NCI-H82 treated with DMSO at 0.1 percent for 48 hours (cell line): ENCODE measurements at regions not wholly inside any gene's neighbourhood (a gene's known extent, or its start where the extent isn't known, plus 50 kb on each side); places are given as distances from the start of the nearest gene placed in this dataset.

ENCODE experiments used
- DNase-seq: peaks from one replicate; lab custom pipeline; 2025; ENCODE audit not compliant: unreplicated experiment; lab: John Stamatoyannopoulos, UW

DNA sequence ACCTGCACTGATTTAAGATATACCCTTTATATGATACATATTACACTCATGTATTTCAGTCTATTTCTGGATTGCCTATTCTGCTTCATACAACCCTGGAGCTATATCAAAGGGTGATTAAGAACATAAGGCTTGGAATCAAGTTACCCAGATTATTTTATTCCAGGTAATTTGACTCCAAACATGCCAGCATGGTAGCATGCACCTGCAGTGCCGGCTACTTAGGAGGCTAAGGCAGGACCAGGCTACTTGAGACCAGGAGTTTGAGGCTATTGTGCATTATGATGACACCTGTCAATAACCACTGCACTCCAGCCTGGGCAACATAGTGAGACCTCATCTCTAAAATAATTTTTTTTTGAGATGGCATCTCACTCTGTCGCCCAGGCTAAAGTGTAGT, 50.4 kb upstream of the NEO1 start:
- no peak for DNase-seq

DNA sequence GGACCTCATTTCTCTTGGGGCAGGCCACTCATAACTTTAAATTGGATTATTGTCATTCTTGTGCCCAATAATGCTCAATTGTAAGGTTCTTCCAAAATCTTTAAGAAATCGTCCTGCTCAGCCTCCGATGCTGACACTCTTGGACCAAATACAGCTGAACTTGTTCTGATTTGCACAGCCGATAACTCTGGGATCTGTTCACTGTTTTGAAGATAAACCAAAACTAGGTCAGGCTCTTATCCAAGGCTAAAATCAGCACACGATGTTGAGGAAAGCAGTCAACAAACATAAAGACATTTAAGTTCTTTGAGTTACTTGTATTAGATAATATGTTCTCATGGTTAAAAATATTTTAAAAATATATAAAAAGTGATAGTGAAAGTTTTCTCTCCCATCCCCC, 52.0 kb upstream of the NEO1 start:
- DNase-seq: no peak

DNA sequence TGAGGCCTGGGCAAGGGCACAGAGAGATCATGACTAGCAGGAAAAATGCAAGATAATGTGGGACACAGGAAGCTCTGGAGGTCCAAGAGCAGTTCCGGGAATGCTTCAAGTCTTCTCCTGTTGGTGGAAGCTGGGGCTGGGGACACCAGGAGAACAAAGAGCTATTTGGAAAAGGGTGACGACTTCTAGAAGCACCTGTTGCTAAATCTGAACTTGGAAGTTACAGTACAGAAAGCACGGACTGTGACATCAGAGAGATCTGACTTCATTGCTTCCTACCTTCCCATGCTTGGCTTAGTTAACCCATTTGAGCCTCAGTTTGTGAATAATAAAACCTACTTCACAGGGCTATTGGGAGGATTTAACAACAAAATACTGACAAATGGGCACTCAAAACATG, 52.7 kb upstream of the NEO1 start:
- DNase-seq: no peak

DNA sequence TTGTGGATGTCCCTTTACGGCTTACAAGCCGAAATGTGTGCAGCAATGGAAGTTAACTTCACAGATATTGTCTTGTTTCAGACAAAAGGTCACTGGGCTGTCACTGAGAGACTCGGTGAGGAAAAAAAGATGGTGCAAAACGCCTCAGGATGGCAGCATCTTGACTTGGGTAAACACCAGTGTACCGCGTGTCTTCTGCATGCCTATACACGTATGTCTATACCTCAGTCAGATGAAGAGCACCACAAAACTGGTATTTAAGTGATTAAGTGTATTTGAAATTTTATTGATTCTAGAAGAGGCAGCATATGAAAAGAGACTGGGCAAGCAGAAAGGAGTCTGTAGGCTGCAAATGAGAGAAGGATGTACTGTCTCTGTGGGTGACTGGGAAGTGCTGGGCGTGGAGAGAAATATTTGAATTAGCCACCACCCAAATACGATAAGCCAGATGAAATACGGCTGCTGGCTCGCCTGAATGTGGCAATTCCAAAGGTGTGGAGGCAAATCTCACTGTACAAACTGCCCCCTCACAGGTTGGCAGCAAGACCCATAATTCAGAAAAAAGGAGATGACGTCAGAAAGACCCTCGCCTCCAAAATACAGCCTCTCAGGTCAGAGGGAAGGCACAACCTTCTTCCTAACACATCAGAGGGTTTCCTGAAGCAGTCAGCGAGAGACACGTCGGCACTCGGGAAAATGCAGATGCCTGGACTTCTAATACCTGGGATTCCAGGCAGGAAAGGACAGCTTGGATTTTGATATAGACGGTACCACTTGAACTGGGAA, 53.4 kb upstream of the NEO1 start:
- DNase-seq: no peak

DNA sequence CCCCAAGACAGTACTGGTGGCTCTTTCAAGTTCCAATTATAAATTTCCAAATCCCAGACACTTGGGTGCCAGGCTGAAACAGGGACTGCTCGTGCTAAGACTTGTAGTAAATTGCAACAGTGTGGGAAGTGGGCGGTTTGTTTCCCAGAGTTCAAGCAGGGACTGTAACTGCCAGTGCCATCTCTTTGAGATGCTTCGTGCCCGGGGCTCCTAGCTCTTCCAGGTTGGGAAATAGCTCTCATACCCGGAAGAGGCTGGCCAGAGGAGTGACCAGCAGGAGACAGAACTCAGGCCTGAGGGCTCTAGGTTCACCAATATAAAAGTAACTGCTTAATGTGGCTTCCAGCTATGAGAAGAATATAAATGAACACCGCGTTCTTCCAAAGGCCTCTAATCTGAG, 54.0 kb upstream of the NEO1 start:
- no peak for DNase-seq

DNA sequence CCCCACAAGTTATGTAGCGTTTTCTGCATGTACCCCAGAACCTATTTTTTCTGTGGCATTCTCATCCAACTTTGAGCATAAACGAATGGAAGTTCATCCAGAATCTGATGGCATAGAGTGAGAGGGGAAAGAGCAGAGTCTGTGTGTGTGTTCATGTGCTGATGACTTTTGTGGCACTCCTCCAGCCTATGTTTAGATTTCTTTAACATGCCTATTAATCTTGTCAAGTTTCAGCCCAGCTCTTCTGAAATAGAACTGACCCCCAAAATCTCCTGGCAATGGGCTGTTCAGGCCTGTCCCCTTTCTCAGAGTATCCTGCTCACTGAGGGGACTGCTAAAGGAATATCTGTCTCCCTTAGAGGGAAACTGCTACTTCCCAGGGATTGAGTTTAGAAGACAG, 56.4 kb upstream of the NEO1 start:
- DNase-seq: no peak

DNA sequence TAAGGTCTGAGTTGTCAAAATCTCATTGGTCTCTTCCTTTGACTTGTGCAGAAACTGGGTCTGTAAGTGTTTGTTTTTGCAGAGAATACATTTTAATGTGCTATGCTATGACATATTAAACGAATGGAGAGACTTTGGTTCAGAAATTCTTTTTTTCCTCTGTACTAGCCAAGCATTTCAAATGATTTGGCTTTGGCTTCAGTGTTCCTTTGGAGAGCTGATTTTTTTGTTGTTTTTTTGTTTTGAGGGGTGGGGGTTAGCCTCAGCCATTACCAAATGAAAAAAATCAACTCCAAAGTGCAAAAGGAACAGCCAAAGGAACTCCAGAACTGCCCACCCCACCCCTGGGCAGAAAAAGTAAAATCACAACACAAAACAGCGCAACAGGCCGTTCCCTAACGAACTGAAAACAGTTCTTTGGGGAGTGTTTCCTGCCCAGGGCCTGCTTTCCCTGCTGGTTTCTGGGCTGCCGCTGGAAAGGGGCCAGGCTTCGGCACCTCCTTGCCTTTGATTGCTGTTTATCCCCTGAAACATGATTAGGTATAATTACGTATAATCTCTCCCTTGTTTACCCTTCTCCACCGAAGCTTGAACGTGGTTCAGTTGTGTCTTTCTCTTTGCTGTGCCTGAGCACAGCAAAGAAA, 57.6 kb upstream of the NEO1 start:
- DNase-seq: peak; percentile 79

DNA sequence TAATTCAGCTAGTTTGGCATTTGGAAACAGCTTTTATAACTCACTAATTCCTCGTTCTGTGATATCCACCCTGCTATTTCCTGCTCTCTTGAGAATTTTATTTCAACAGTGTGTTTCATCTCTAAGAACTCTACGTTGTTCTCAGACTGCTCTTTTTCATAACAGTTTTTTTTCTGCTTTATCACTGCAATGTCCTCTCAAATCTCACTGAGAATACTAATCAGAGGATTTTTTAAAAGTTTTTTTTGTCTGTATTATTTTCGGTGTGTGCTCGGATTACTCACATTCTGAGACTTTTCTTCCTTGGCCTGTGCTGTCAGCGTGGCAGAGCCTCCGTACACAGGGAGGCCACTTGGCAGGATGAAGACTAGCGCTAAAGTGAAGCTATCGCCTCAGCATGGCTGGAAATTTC, 59.4 kb upstream of the NEO1 start:
- no peak for DNase-seq

DNA sequence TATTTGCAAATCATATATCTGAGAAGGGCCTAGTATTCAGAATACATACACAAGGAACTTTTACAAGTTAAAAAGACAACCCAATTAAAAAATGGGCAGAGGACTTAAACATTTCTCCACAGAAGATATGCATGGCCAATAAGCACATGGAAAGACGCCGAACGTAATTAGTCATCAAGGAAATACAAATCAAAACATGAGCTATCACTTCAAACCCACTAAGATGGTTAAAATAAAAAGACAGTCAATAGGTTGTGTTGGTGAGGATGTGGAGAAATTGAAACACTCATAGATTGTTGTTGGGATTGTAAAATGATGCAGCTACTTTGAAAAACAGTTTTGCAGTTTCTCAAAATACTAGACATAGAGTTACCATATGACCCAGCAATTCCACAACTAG, 61.2 kb upstream of the NEO1 start:
- DNase-seq: no peak

DNA sequence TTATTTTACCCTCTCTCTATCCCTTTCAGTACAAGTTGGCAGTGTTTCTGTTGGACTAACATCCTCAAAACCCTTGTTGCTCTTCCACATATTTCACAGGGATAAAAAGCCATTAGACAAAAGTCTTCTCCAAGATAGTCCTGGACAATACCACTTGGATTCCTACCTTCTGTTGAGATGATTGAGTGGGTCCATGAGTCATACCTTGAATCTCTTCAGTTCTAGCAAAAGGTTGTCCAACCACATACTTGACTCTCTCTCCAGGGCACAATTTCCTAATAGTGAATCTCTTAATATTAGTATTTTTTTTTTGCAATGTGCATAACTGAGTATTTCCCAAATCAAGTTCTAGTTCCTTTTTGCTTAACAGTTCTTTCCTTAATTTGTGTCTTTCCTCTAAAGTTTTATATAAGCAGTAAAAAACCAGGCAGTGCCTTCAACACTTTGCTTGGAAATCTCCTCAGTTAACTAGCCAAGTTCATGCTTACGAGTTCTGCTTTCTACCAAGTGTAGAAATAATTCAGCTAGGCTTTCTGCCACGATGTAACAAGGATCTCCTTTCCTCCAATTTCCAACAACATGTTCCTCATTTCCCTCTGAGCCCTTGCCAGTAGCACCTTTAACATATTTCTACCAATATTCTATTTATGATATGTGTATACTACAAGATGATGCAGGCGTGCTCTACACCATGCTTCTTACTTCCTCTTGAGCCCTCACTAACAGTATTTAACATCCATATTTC, 68.3 kb upstream of the NEO1 start:
- DNase-seq: no peak

DNA sequence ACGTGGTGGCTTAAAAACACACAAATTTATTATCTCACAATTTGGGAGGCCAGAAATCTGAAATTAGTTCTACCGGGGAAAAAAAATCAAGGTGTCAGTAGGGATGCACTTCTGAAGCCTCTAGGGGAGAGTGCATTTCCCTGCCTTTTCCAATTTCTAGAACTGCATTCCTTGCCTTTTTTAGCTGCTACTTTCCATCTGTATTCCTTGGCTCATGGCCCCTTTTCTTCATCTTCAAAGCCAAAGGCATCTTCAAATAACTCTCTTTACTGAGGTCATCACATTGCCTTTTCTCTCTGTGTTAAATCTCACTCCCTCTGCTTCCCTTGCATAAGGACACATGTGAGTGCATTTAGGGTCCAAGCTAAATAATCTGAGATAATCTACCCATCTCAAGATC, 69.5 kb upstream of the NEO1 start:
- DNase-seq: no peak

DNA sequence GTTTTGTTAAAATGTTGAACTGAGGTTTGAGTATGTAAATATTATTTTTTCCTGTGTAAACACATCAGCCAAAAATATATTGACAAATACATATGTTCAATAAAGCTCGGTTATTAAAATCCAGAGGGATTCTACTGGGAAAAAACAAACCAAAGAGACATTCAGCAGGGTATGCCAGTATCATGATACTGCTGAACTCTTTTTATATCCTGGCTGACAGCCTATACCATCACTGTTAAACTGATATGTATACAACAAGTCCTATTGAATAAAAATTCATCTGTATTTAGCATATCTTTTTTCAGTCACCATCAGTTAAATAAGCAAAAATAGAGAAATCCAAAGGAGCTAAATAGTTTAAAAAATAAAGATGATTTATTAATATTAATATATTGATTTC, 71.6 kb upstream of the NEO1 start:
- DNase-seq: no peak

DNA sequence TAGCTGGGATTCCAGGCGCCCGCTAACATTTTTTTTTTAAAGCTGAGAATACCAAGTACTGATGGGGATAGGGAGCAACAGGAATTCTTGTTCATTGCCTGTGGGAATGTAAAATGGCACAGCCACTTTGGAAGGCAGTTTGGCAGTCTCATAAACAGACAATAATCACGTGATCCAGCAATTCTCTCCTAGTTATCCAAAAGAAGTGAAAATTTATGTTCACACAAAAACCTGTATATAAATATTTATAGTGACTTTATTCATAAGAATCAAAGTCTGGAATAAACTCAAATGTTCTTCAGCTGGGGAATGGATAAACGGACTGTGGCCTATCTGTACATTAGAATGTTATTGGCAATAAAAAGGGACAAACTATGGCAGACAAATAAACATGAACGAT, 72.5 kb upstream of the NEO1 start:
- DNase-seq: no peak

DNA sequence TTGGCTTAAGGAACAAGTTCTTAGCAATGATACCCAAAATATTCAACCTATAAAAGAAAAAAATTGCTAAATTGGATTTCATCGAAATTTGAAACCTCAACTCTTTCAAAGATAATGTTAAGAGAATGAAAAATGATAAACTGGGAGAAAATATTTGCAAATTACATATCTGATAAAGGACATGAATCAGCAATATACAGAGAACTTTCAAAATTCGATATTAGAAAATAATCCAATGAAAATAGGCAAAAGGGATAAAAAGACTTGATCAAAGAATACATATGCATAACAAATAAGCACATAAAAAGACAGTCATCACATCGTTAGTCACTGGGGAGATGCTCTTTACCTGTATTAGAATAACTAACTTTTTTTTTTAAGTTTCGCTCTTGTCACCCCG, 73.0 kb upstream of the NEO1 start:
- DNase-seq: no peak

DNA sequence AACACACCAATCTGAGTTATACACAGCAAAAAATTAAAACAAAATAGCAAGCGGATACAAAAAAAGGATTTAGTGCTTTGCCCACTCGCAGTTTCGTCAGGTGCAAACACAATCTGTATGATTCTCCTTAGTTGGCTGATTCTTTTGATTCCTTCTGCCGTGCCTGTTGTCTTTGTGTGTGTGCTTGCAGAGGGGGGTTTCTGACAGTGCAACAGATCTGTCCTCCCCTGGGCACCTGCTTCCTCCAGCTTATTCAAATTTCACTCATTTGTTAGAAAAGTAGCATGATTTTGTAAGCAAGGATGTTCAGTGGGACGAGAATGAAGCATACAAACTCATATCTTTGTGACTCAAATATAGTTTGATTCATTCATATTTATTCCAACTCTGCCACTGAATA, 74.0 kb upstream of the NEO1 start:
- DNase-seq: no peak

DNA sequence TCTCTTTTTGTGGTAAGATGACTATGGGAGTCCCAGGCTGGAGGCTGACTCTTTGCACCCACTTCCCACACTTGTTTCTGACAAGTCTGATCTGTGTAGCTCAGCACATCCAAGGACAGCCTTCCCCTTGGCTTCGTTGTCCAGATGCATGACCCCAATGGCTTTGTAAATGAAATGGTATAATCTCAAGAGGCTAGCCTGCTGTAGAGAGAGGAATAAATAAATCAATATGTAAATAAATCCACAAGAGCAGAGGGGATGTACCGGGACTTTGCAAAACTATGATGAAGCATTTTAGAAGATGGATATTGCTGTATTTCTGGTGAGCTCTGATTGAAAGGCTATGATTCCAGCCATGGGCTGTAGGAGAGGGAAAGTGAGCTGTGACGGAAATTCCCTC, 79.9 kb upstream of the NEO1 start:
- DNase-seq: no peak

DNA sequence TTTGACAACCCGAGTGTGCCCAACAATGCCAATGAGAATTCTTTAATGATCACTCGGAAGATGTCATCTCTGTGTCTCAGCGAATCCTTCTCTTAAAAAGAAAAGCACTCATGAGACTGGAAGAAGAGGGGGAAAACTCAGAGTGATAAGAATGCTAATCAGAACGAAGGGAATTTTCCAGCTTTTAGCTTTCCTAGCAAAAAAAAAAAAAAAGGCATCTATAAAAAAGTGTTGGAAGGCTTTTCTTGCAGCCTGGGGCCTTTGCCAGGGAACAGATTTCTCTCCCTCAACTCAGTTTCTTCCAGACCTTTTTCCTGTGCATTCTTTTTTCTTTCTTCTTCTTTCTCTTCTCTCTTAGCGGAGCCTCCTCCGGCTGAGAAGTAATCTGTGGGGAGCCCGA, 80.5 kb upstream of the NEO1 start:
- no peak for DNase-seq

DNA sequence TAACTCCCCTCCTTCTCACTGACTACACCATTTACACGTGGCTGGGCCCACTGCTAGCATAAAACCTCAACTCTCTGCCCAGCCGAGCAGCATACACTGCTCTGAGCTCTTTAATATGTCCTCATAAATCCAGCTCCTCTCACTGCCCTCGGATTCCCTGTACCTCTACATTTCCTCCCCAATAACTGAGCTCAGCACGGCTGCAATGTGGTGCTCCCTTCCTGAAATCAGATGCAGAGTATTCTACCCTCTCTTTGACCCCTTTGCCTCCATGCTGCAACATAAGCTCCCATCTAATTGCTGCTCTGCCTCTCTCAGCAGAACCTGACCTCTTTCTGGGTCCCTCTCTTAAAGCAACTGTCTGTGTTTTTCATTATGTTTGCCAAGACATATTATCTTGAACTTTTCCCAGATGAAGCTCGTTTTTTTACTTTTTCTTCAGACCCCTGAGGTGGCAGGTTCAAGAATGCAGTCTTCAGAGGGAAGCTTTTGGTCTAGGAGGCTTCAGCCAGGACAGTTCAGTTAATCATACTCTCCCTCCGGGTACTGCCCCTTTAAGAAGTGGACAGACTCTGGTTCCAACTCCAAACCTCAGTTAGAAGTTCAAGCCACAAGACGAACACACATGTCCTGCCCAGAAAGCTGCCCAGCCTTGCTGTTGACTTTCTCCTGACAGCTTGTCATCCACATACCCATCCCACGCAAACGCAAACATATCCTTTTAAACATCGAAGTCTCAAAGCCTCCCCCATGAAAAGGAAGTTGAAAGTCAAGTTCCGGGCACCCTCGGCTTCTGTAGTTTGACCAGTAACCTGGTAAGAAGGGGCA, 81.1 kb upstream of the NEO1 start:
- DNase-seq: no peak

DNA sequence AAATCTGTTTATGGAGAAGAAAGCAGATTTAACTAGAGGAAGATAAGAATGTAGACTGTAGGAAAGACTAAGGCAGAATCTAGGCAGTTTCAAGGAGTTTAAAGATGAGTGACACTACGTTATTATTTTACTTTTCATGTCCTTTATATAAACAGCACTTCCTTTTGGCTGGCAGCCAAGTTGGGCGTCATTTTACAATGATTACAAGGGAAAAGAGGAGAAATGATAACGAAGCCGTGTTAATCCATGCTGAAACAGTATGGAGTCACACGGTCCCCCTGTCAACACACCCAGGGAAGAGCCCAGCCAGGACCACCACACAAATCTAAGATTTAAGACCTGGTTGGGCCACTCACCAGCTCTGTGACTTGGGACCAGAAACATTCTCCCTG, 83.7 kb upstream of the NEO1 start:
- no peak for DNase-seq

DNA sequence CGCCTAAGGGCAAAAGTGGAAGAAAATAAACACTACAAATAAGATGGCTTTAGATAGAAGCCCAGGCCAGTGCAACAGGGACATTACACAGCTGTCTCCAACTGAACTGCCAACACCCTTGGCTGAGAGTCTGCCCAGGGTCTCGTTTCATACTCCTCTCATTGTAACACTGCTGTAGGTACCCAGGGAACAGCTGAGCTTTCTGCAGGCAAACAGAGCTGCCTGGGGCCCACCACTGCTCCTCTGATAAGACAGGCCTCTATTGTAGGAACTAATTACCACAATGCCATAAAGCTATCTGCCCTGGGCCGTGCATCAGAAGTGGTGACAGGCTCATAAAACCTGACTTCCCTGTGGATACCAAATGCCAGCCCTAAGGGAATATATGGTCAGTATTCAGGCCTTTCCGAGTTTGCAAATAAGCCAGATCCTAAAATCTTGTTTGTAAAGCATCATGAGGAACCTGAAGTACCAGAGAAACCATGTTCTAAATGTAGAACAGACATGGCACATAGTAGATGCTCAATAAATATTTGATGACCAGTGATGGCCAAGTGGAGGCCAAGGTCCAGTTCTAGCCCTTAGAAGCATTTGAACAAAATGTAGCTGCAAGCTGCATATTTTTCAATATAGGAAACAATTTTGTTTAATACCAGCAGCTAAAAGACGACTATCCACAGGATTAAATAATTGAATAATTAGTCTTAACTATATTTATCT, 84.3 kb upstream of the NEO1 start:
- no peak for DNase-seq

DNA sequence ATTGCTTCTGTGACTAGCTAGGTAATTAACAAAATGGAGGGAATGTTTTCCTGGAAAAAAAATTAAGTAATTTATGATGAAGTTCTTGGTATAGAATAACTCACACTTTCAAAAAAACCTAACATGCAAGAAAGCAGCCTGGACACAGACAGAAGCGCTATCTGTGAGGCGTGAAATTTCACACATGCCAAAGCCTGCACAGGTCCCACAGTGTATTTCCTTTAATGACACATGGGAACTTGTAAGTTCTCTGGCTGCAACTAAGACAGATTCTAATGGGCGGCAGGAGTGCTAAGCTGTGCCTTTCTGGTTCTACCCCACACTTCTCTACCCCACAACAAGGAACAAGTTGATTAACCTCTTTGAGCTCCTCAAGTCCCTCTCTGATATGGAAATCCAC, 84.9 kb upstream of the NEO1 start:
- DNase-seq: no peak
